ENCODE measurements at regions not wholly inside any gene's neighbourhood (a gene's known extent, or its start where the extent isn't known, plus 50 kb on each side); places are given as distances from the start of the nearest gene placed in this dataset.

- Histone ChIP-seq H3K79me2 (ENCODE audit: control insufficient read depth, insufficient read depth, low read length) (no peaks in the 10 kb centered on the region), H3K9me3 (replicated peaks; ENCODE audit: control insufficient read depth, insufficient read depth, low read length) (no peaks in the 10 kb centered on the region), H3K4me3 (replicated peaks in 1 of 3; ENCODE audit: insufficient read depth in 1 of 3, low read depth in 1 of 3, low read length in 3 of 3) (no peak overlapping the region), H3K9me1 (replicated peaks; ENCODE audit: control insufficient read depth, extremely low read depth, insufficient read depth, low read length) (no peaks in the 10 kb centered on the region), H3K27ac (ENCODE audit: insufficient read depth, low read depth, low read length) (no peak overlapping the region), H2AFZ (ENCODE audit: low read depth, low read length) (no peak overlapping the region), H3K4me2 (ENCODE audit: insufficient read depth, low read length) (no peak overlapping the region), H3K27me3 (ENCODE audit: control insufficient read depth in 2 of 2, insufficient read depth in 2 of 2, low read length in 2 of 2) (peaks cover 3 to 5% of the 10 kb centered on the region in 2 experiments), H3K9ac (replicated peaks; ENCODE audit: extremely low read depth, insufficient read depth, low read length) (no peak overlapping the region), H3K4me1 (ENCODE audit: control insufficient read depth, extremely low read depth, insufficient read depth, low read length) (no peaks in the 10 kb centered on the region), H4K20me1 (replicated peaks; ENCODE audit: control insufficient read depth, extremely low read depth, insufficient read depth, low read length) (no peaks in the 10 kb centered on the region), H3K36me3 (ENCODE audit: control insufficient read depth in 2 of 2, extremely low read depth in 1 of 2, insufficient read depth in 2 of 2, low read length in 2 of 2) (no peaks in the 10 kb centered on the region)
- TF ChIP-seq MAX (IDR thresholded peaks at IDR 0.05; ENCODE audit: insufficient read depth, insufficient read length) = no peak
- no peak for TF ChIP-seq JUN (IDR thresholded peaks at IDR 0.05; ENCODE audit: borderline replicate concordance, insufficient read depth, insufficient read length, low read depth)
- TF ChIP-seq EZH2 (IDR thresholded peaks at IDR 0.05; ENCODE audit: borderline replicate concordance, low read depth, low read length, severe bottlenecking) = no peak
- TF ChIP-seq POLR2A (IDR thresholded peaks at IDR 0.05; ENCODE audit: low read depth, low read length) = no peak
- TF ChIP-seq POLR2AphosphoS5 (IDR thresholded peaks at IDR 0.05; ENCODE audit: insufficient read depth, low read depth, low read length) = no peak
- no peak for TF ChIP-seq MYC (IDR thresholded peaks at IDR 0.05; ENCODE audit: low read depth, low read length)
- no peak for TF ChIP-seq CTCF (IDR thresholded peaks at IDR 0.05; ENCODE audit: extremely low read depth in 1 of 2, insufficient read depth in 1 of 2, low read depth in 1 of 2, low read length in 2 of 2)
- TF ChIP-seq GATA2 (IDR thresholded peaks at IDR 0.05; ENCODE audit: insufficient read depth, insufficient read length, low read depth, low read length) = no peak
- no peak for TF ChIP-seq FOS (IDR thresholded peaks at IDR 0.05; ENCODE audit: borderline replicate concordance, insufficient read depth, low read length)
- CTCF ChIA-PET = no interaction called here
- dilution Hi-C loops (cut with MboI; ENCODE audit: extremely low pct_ligation_motif_present, low sequenced_read_pairs) = no loop called here
- POLR2A ChIA-PET = no interaction called here
- intact Hi-C loops (cut with micrococcal nuclease) = no loop called here
- DNase-seq (ENCODE audit: low read depth, low spot score) = no peak
- no TSS peak for BruUV-seq (replicated peaks)
- FAIRE-seq = no peak
Measured at GRCh38 chr9:784916-785315, 56.6 kb upstream of the DMRT1 start.

Data from endothelial cell of umbilical vein (primary cell).